ENCODE measurements at regions not wholly inside any gene's neighbourhood (a gene's known extent, or its start where the extent isn't known, plus 50 kb on each side); places are given as distances from the start of the nearest gene placed in this dataset.

DNA sequence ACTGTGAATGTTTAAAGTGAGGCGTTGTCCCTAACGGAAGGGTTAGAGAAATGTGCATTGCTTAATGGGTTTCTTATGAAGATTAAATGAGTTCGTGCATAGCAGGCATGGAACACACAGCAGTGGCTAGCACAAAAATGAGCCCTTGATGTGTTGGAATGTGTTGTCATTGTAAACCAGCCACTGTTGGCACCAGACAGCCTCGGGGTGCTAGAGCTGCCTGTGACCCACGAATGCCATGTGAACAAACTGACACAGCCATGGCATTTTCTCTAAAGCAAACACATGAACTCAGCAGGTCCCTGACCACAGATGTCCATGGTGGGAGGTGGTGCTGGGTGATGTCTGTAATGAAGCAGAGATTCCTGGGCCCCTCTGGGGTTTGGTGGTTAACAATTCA, 111.1 kb upstream of the DPP6 start:
- H2AFZ ChIP-seq (ENCODE audit: insufficient read depth, low read depth, low read length, poor library complexity, severe bottlenecking), result no peak overlapping the region
- intact Hi-C loops (cut with micrococcal nuclease), result no loop called here
- no peaks in the 10 kb centered on the region for H3K79me2 ChIP-seq (ENCODE audit: insufficient read depth, low read length)
- TF ChIP-seq, protein P1, sequence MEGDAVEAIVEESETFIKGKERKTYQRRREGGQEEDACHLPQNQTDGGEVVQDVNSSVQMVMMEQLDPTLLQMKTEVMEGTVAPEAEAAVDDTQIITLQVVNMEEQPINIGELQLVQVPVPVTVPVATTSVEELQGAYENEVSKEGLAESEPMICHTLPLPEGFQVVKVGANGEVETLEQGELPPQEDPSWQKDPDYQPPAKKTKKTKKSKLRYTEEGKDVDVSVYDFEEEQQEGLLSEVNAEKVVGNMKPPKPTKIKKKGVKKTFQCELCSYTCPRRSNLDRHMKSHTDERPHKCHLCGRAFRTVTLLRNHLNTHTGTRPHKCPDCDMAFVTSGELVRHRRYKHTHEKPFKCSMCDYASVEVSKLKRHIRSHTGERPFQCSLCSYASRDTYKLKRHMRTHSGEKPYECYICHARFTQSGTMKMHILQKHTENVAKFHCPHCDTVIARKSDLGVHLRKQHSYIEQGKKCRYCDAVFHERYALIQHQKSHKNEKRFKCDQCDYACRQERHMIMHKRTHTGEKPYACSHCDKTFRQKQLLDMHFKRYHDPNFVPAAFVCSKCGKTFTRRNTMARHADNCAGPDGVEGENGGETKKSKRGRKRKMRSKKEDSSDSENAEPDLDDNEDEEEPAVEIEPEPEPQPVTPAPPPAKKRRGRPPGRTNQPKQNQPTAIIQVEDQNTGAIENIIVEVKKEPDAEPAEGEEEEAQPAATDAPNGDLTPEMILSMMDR (IDR thresholded peaks at IDR 0.05), result no peak
- Mint-ChIP-seq H3K36me3 (no peaks in the 10 kb centered on the region), H3K4me1 (no peaks in the 10 kb centered on the region), H3K27me3 (ENCODE audit: low read depth in 3 of 3) (peaks cover 0 to 2% (median 0%) of the 10 kb centered on the region in 3 donors), H3K9me3 (peaks cover 7 to 30% (median 13%) of the 10 kb centered on the region in 7 donors), H3K27ac (peak overlapping the region in 1 of 7 donors; percentile 67), H3K4me3 (no peak overlapping the region)
- H3K4me3 ChIP-seq (replicated peaks in 1 of 3; ENCODE audit: low read depth in 2 of 3, low read length in 3 of 3), result no peak overlapping the region
- H3K27me3 ChIP-seq (ENCODE audit: control insufficient read depth in 2 of 2, insufficient read depth in 2 of 2, low read length in 2 of 2), result no peaks in the 10 kb centered on the region
- H3K27ac ChIP-seq (ENCODE audit: low read depth in 1 of 2, low read length in 2 of 2), result no peak overlapping the region
- H3K9me3 ChIP-seq (replicated peaks in 1 of 2; ENCODE audit: control insufficient read depth in 1 of 2, insufficient read depth in 1 of 2, low read length in 2 of 2), result peaks cover 10% of the 10 kb centered on the region in 2 donors
- WGBS (ENCODE audit: insufficient coverage), result 90% methylated on average over 3 of the region's 5 CpGs
- no peak overlapping the region for H3K4me2 ChIP-seq (replicated peaks; ENCODE audit: extremely low read depth, low read length, poor library complexity, severe bottlenecking)
- H3K9ac ChIP-seq (ENCODE audit: insufficient read depth, low read length, poor library complexity, severe bottlenecking), result no peak overlapping the region
- no peaks in the 10 kb centered on the region for H3K4me1 ChIP-seq (ENCODE audit: control insufficient read depth in 1 of 2, insufficient read depth in 2 of 2, low read length in 2 of 2)
- H4K20me1 ChIP-seq (ENCODE audit: insufficient read depth, low read length), result no peaks in the 10 kb centered on the region
- DNase-seq, result no peak
- no peaks in the 10 kb centered on the region for H3K36me3 ChIP-seq (replicated peaks in 1 of 2; ENCODE audit: control insufficient read depth in 1 of 2, insufficient read depth in 2 of 2, low read length in 2 of 2)

DNA sequence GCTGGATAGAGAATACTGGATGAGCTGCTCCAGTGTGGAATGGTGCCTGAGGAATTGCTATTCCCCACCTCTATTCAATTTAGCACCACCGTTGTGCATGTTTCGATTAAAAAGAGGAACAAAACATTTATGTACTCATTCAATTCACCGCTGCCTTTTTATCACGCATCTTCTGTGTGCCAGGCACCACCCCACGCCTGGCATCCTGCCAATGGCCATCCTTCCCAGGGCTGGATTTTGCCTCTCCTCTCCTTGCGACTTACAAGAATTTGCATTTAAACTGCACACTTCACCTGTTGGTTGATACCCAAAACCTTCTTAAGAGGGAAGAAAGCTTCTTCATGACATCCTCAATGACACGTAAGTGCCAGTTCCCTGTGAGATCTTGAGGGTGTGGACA, 110.2 kb upstream of the DPP6 start:
- Histone ChIP-seq H3K36me3 (replicated peaks in 1 of 2; ENCODE audit: control insufficient read depth in 1 of 2, insufficient read depth in 2 of 2, low read length in 2 of 2) (no peaks in the 10 kb centered on the region), H3K27me3 (ENCODE audit: control insufficient read depth in 2 of 2, insufficient read depth in 2 of 2, low read length in 2 of 2) (no peaks in the 10 kb centered on the region), H3K4me3 (replicated peaks in 1 of 3; ENCODE audit: low read depth in 2 of 3, low read length in 3 of 3) (no peak overlapping the region), H2AFZ (ENCODE audit: insufficient read depth, low read depth, low read length, poor library complexity, severe bottlenecking) (no peak overlapping the region), H3K79me2 (ENCODE audit: insufficient read depth, low read length) (no peaks in the 10 kb centered on the region), H4K20me1 (ENCODE audit: insufficient read depth, low read length) (no peaks in the 10 kb centered on the region), H3K27ac (ENCODE audit: low read depth in 1 of 2, low read length in 2 of 2) (no peak overlapping the region), H3K9ac (ENCODE audit: insufficient read depth, low read length, poor library complexity, severe bottlenecking) (no peak overlapping the region), H3K9me3 (replicated peaks in 1 of 2; ENCODE audit: control insufficient read depth in 1 of 2, insufficient read depth in 1 of 2, low read length in 2 of 2) (peaks cover 10 to 13% of the 10 kb centered on the region in 2 donors), H3K4me2 (replicated peaks; ENCODE audit: extremely low read depth, low read length, poor library complexity, severe bottlenecking) (no peak overlapping the region), H3K4me1 (ENCODE audit: control insufficient read depth in 1 of 2, insufficient read depth in 2 of 2, low read length in 2 of 2) (no peaks in the 10 kb centered on the region)
- peaks cover 0 to 2% (median 0%) of the 10 kb centered on the region in 3 donors for H3K27me3 Mint-ChIP-seq (ENCODE audit: low read depth in 3 of 3)
- 89% methylated on average over 5 of the region's 7 CpGs for WGBS (ENCODE audit: insufficient coverage)
- TF ChIP-seq, protein P1 (IDR thresholded peaks at IDR 0.05), result no peak
- intact Hi-C loops (cut with micrococcal nuclease), result no loop called here
- no peak for DNase-seq
- H3K9me3 Mint-ChIP-seq, result peaks cover 6 to 22% (median 14%) of the 10 kb centered on the region in 7 donors
- H3K4me3 Mint-ChIP-seq, result no peak overlapping the region
- H3K4me1 Mint-ChIP-seq, result no peaks in the 10 kb centered on the region
- no peaks in the 10 kb centered on the region for H3K36me3 Mint-ChIP-seq
- no peak overlapping the region for H3K27ac Mint-ChIP-seq

Data from CD14-positive monocyte (primary cell).